ENCODE measurements at regions not wholly inside any gene's neighbourhood (a gene's known extent, or its start where the extent isn't known, plus 50 kb on each side); places are given as distances from the start of the nearest gene placed in this dataset.
"Not testable (repeated sequence)": the region's sequence is repeated elsewhere in the genome, so short reads cannot be mapped to it uniquely, and the experiment has no call there.

DNA sequence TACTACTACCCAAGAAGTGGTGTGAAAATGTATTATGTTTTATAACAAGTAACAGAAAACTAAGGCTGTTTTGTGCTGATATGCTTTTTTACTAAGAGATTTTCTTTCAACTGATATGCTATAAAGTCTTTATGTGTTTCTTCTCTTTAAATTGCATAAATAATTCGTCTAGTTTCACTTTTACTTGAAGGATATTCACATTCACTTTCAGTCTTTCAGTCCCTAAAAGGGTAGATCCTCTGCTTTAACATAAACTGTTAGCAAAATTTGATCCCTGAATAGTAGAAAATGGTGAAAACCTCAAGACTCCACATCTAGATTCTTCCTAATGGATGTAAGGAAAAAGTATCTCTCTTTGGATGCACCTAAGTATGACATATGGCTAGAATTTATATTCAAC, 69.0 kb upstream of the FST start:
- DNase-seq (ENCODE audit: low read depth, low spot score): no peak

DNA sequence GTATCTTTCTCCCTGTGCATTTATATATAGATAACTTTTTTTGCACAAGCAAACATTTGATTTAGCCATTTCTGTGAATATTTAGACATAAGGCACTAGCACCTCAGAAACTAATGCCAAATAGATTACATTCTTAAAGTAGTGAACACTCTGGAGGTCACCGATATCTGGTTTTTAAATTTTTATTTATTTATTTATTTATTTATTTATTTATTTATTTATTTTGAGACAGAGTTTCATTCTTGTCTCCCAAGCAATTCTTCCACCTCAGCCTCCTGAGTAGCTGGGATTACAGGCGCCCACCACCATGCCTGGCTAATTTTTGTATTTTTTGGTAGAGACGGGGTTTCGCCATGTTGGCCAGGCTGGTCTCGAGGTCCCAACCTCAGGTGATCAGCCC, 67.9 kb upstream of the FST start:
- DNase-seq (ENCODE audit: low read depth, low spot score): not testable (repeated sequence)

DNA sequence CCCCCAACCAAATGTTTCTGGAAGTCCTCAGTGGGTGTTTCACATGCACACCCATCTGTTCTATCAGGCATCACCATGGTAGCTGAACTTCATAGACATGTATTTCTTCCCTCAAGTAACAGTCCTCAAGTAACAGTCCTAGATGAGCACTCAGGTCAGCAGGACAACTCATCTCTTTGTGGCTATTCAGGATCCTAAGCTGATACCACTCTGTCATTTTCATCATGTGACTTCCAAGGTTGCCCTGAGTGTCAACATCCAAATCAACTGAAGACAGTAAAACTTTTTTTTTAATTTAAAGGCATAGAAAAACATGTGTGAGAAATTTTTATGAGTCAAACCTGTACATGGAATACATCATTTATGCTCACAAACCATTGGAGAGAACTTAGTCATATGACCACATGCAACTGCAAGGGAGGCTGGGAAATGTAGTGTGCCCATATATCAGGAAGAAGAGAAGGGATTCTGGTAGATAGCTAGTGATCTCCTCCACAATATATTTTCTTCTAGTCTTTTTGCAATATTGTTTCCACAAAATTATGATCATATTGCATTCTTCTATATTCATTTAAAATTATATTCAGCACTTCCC, 64.2 kb upstream of the FST start:
- DNase-seq (ENCODE audit: low read depth, low spot score): no peak

DNA sequence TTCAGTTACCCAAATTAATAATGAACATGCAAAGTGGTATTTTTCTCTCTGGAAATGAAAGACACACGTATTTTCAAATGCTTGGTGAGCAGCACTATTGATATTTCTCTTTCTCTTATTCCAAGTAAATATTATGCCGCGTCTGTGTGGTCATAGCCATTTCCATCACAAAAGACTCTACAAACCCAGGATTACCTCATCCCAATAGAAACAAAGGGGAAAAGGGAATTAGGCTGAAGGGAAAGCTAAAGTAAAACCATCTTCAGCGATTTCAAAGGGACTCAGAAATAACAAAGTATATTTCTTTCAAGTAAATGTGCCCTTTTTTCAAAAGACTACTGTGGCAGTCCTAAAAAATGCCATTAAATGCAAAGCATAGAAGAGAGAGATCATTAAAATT, 62.0 kb upstream of the FST start:
- DNase-seq (ENCODE audit: low read depth, low spot score): no peak

DNA sequence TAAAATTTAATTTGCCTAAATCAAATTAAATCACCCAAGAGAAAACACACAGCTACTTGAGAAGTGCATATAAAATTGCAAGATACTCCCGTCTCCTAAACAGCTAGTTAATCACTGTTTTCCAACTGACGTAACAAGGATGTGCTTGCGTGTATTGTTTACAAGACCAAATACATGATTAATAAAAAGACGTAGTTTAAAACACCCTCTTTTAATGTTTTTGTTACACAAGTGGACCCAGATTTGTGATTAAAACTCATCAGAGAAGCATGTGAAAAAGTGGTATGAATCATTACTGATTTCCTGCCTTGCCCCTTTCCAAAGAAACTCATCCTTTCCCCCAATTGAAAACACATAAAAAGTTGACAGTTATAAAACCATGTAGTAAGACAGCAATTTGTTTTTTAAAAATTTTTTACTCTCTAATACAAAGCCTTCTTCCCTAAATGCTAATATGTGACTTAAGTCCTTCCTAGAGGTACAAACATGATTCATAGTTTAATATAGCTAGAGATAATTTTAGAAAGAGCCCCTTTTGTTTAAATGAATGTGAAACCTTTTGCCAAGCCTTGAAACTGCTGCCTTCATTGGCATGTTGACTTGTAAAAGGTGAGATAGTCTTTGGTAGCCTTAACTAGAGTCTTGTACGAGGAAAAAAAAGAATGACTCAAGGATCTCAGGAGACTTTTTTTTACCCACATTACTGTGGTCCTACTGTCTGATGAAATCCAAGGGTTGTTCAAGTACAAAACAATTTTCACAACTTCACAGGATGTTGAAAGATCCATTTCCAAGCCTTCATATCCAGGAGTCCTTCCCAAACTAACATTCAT, 61.4 kb upstream of the FST start:
- no peak for DNase-seq (ENCODE audit: low read depth, low spot score)

DNA sequence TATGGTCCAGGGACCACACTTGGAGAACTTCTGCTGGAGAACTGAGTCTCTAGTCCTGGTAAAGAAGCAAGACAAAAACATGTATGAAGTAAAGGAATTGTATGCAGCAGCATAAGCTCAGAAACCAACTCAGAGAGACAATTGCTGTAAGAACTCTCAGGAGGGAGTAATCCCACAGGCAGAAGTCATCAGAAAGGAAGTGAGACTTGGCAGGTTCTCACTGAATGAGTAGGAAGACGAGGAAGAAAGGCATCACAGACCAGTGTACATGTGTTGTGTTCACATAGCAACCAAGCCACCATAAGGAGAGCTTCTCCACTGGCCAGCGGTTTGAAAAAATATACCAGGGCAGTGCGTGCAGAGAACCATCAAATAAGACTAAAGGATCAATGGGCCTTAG, 57.9 kb upstream of the FST start:
- DNase-seq (ENCODE audit: low read depth, low spot score): no peak

DNA sequence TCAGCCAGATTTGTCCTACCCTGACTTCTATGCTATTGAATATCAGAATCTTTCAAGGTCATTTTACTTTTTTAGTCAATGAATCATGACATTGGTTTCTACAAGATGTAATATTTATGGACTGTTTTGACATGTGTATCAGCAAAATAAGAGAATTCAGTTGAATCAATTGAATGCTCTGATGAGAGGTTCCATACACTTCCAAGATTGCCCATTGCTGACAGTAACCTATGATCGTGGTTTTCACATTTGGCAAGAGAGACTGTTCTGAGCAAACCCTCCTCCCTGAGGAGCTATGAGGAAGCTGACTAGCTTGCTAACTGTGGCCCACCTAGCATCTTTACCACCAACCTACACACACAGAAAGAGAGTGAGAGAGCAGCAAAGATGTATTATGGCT, 56.7 kb upstream of the FST start:
- no peak for DNase-seq (ENCODE audit: low read depth, low spot score)

DNA sequence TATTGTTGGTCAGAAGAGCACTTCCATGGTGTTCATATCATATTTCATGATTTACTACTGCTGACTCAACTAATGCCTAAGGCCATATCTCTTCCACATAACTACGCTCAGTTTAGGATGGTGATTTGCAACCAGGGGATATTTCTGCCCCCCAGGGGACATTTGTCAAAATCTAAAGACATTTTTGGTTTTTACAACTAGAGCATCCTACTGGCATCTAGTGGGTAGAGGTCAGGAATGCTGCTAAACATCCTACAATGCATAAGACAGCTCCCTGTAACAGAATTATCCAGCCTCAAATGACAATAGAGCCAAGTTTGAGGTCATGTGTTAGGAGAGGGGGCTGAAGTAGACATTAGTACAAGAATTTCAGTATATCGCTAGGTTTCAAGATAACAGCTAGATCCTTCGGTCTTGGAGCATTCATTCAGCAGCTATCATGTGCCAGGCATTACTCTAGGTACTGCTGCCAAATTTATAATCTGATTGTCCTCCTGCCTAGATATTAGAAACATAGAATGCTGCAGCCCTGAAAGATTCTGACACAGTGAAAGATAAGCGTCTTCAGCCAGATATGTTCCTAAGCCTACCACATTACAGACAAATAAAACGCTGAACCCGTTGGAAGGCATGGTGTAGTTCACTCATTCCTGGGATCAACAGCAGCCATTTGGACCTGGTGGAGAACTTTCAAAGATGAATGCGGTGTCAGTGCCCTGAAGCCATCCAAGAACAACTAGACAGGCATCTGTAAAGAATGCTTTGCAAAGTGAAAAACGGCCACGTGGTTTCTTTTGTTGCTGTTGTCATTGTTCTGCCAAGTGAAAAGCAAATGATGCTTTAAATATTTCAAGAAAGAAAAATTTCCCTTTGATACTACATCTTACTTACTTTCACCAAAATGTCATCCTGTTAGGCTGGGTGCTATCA, 55.5 kb upstream of the FST start:
- DNase-seq (ENCODE audit: low read depth, low spot score): peak; percentile 52

DNA sequence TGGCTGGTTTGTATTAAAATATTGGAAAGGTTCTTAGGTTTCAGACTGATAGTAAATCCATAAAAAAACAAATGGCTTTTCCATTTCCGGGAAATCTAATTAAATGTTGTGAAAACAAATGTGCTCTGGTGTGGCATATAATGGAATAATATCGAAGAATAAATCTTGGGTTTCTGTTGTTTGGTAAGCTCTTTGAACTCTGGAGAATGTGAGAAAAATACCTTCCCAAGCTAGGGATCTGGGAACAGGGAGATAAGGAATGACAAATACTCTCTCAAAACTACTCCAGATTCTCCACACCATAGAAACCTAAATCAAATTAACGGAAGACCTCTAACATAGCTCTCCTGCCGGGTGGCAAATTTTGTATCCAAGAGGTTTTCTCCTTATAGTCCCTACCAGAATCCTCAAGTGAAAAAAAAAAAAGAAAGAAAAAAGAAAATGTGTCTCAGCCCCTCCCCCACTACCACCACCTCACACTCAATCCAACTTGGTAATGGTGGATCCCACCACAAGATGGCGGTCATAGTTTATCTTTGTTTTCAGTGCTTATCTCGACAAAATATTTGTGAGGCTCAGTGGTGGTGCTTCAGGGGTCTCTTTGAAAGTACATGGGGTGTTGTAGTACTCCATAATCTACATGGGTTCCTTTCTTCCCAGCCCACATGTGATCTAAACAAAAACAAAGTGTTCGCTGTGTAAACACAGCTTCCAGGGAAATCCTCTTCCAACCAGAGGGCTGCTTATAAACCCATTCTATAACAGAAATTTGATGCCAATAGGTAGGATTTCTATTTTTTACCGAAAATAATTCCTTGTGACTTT, 54.5 kb upstream of the FST start:
- peak; percentile 82 for DNase-seq (ENCODE audit: low read depth, low spot score)

DNA sequence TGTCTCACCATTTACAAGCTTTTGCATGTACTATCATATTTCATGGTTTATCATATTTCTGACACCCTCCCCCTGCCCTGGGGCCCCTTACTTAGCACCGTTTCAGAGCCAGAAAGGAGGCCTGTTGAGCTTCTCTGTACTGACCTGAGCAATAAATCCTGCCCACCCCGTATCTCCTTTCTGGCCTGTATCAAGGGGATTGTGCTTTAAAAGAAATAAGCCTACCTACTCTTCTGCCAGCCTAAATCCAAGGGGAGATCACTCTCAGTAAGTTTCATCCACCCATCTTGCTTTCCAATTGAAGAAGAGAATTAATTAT, 54.0 kb upstream of the FST start:
- DNase-seq (ENCODE audit: low read depth, low spot score): no peak

DNA sequence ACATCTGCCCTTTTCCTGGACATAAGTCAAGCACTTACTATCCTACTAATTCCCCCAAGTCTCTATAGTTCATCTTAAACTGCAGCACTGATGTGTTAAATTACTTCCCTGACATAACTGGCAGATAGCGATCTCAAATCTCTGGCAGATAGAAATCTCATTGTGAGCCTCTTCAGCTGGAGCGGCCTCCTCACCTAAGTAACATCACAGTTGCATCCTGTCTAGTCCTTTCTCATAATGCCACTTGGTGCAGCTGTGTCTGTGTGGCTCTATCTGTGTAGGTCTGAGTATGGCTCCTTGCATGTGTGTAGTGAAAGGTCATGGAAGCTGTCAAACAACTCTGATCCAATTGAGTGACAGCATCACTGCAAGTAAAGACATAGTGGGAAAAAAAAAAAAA, 53.6 kb upstream of the FST start:
- DNase-seq (ENCODE audit: low read depth, low spot score): no peak

DNA sequence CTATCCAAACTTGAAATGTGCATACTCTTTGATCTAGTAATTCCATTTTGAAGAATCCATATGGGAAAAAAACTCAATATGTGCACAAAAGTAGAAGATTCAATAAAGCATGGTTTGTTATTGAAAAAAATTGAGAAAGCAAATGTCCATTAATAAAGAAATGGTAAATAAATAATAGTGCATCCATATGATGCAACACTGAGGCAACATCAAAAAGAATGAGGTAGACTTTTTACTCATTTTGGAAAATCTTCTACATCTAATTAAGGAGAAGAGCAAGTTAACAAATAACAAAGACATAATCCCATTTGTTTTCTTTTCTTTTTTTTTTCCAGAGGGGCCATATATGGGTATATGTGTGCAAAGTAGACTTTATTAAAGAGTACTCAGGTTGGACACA, 52.5 kb upstream of the FST start:
- no peak for DNase-seq (ENCODE audit: low read depth, low spot score)

DNA sequence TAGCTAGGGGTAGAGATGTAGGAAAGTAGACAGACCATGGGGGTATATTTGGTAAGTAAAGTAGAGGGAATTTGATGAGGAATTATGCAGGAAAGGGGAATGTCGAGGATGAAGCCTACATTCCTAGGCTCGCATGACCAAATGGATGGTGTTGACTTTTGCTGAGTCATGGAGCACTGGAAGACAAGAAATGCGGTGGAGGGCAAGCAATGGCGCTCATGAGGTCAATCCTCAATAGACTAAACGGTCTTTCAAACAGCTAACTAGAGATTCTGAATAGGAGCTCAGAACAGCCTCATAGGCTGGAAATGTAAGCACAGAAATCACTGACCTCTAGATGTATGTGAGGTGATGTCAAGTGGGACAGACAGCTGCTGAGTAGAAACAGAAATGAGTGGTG, 50.7 kb upstream of the FST start:
- DNase-seq (ENCODE audit: low read depth, low spot score): no peak

DNA sequence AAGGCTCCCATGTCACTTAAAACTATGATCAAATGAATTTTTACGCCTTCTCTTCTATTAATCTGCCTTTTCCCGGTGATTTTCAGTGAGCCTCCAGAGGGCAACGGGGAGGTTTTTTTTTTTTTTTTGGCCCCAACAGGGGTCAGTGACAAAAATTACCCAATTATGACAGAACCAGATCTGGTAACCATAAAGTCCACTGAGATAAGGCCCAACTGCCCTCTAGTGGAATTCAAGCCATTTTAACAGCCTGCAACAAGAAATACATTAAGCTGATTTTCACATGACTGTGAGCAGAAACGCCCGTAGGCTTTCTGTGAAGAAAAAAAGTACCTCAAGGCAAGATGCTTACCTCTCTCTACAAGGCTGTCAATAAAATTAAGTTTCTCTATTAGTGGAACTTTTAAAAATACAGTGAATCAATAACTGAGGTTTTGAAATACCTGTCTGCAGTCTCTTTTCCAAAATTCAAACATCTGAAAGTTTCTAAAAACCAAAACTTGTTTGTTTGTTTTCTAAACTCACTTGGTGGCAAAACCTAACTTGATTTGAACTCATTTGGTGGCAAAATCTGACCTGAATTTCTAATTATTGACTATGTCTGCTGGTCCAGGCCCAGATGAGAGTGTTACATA, 49.7 kb upstream of the FST start:
- peak; percentile 24 for DNase-seq (ENCODE audit: low read depth, low spot score)

Data from ELF-1 (cell line).